Renal pelvis (tissue), 1 donor: ENCODE measurements at regions not wholly inside any gene's neighbourhood (a gene's known extent, or its start where the extent isn't known, plus 50 kb on each side); places are given as distances from the start of the nearest gene placed in this dataset.
"Not testable (repeated sequence)": the region's sequence is repeated elsewhere in the genome, so short reads cannot be mapped to it uniquely, and the experiment has no call there.

ENCODE experiments used
- DNase-seq: peaks from one replicate; pipeline ENCODE4 v3.0.0-alpha.2; 2013

DNA sequence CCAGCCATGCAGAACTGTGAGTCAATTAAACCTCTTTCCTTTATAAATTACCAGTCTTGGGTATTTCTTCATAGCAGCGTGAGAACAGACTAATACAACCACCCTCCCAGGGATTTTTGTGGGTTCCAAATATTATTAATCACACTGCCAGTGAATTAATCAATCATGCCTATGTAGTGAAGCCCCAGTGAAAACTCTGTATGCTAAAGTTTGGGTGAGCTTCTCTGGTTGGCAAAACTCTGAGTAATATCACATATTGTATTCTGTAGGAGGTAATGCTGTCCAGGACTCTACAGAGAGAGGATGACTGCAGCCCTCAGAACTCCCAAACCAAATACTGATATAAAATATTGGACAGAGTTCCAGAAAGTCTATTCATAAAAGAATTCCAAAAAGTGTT lies 216.9 kb downstream of the RPAP3 start:
- no peak for DNase-seq

DNA sequence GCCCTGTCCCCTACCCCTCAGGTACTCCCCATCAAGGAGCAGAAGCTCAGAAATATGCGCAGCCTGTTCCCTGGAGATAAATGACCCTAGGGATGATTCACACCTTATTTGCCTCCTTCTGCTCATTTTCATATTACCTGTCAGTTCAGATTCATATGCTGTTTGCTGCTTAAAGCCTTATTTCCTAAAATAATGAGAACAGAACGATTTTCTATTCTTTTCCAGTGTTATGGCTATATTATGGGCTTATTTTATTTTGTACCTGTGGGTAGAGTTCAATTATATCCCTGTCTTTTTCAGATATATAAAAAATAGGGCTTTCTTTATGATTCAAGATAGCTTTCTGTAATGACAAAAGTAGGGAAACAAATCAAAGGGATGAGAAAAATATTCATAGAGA lies 224.8 kb downstream of the RPAP3 start:
- no peak for DNase-seq

DNA sequence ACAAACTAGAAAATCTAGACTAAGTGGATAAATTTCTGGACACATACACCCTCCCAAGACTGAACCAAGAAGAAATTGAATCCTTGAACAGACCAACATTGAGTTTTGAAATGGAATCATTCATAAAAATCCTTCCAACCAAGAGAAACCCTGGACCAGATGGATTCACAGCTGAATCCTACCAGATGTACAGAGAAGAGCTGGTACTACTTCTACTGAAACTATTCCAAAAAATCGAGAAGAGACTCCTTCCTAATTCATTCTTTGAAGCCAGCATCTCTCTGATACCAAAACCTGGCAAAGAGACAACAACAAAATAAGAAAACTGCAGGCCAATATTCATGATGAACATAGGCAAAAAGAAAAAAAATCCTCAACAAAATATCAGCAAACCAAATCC lies 227.4 kb downstream of the RPAP3 start:
- no peak for DNase-seq

DNA sequence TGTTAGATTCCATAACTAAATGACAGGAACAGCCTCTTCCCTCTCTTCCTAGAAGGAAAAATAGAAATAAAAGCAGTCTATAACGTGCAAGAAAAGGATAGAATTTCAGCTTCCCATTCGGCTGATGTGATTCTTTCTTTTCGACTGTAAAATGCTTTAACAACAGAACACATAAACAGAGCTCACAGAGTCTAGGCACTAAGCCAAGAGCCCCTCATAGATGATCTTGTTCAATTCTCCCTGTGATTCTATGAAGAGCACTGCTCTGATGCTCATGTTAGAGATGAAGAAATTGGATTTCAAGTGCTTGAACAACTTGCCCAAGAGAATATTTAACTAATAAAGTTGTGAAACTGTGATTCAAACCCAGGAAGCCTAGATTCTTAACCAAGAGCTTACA lies 232.7 kb downstream of the RPAP3 start:
- no peak for DNase-seq

DNA sequence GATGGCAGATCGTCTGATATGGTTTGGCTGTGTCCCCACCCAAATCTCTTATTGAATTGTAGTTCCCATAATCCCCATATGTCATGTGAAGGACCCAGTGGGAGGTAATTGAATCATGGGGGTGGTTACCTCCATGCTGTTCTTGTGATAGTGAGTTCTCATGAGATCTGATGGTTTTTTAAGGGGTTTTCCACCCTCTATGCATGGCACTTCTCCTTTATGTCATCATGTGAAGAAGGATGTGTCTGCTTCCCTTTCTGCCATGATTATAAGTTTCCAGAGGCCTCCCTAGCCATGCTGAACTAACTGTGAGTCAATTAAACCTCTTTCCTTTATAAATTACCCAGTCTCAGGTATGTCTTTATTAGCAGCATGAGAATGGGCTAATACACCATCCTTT lies 235.5 kb downstream of the RPAP3 start:
- DNase-seq = not testable (repeated sequence)

DNA sequence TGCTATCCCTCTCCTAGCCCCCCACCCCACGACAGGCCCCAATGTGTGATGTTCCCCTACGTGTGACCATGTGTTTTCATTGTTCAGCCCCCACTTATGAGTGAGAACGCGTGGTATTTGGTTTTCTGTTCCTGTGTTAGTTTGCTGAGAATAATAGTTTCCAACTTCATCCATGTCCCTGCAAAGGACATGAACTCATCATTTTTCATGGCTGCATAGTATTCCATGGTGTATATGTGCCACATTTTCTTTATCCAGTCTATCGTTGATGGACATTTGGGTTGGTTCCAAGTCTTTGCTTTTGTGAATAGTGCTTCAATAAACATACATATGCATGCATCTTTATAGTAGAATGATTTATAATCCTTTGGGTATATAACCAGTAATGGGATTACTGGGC lies 241.9 kb downstream of the RPAP3 start:
- not testable (repeated sequence) for DNase-seq

DNA sequence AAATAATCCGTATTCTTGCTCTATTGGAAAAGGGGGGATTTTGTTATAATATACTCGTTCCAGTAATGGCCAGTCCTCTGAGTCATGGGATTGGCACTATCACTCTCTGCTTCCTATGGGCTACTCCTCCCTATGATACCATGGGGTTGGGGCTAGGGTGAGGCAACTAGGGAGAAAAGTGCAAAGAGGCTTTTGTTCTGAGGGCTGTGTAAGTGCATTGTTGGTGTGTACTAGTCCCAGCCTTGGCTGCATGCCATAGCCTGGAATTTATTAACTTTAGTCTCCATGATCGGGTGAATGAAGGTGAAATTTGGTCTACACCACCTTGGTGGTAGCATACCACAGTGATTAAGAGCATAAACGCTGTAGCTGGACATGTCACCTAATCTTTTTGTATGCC lies 247.6 kb downstream of the RPAP3 start:
- no peak for DNase-seq

DNA sequence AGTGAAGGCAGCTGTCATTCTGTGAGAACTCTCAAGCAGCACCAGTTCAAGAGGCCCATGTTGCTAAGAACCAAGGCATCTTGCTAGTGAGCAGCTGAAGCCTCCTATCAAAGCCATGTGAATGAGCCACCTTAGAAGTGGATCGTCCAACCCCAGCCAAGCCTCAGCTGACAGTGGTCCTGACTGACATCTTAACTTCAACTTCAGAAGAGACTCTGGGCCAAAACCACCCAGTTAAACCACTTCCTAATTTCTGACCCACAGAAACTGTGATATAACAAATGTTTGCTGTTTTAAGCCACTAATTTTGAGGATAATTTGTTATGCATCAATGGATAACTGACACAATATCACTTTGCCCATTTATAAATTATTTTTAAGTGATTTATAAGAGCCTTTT lies 256.0 kb downstream of the RPAP3 start:
- DNase-seq = no peak

DNA sequence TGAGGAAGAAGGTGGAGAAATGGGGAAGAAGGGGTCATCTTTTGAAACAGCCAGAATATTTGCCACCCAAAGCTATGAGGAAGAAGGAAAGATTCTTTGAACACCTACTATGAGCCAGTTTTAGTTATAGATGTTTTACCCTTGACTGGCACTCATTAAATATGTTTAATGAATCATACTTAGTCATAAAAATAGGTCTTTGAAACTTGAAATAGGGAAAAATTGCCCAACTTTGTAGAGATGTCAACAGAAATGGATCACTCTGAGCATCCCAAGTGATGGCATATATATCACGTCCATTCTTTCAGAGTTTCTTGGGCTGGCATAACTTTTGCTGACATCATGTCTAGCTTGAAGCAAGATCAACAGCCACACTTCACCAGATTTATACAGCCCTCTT lies 263.5 kb downstream of the RPAP3 start:
- no peak for DNase-seq

DNA sequence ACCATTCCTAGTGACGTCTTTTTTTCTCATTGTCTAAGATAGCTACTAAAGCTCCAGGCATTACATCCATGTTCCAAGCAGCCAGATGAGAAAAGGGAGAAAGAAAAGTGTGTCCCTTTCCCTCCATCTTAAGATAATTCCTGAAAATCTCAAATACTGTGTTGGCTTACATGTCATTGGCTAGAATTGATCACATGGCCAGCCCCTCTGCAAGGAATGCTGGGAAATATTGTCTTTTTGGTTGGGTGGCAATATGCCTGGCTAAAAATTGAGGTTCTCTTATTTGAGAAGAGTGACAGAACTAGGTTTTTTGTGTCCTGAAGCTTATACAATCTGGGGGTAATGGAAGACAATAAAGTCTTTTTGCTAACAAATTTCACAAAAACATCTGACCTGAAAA lies 264.3 kb downstream of the RPAP3 start:
- DNase-seq = no peak

DNA sequence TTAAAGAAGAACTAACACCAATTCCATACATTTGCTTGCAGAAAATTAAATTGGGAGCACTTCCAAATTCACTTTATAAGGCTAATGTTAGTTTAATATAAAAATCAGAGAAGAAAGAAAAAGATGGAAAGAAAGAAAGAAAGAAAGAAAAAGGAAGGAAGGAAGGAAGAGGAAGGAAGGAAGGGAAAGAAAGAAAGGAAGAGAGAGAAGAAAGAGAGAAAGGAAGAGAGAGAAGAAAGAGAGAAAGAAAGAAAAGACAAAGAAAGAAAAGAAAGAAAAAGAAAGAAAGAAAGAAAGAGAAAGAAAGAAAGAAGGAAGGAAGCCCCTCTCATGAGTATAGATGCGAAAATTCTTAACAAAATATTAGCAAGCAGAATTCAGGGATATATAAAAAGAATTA lies 267.7 kb downstream of the RPAP3 start:
- DNase-seq = no peak

DNA sequence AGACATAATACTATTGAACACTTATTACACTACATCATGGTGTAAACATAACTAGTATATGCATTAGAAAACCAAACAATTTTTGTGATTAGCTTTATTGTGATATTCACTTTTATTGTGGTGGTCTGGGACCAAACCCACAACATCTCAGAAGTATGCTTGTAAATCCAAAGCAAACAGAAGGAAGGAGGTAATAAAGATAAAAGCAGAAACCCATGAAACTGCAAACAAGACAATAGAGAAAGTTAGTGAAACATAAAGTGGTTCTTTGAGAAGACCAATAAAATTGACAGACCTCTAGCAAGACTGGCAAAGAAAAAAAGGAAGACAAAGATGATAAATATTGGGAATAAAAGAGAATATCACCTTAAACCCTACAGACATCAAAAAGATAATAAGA lies 268.3 kb downstream of the RPAP3 start:
- DNase-seq = no peak

DNA sequence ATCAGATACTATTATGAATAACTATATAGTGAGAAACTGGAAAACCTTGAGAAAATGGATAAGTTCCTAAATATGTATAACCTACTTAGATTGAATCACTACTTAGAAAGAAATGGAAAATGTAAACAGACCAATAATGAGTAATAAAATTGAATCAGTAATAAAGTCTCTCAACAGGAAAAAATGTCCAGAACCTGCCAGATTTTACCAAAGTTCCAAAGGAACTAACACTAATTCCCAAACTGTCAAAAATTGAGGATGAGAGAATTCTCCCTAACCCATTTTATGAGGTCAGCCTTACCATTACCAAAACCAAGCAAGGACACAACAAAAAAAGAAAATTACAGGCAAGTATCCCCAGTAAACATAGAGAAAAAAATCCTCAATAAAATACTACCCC lies 272.0 kb downstream of the RPAP3 start:
- DNase-seq = no peak

DNA sequence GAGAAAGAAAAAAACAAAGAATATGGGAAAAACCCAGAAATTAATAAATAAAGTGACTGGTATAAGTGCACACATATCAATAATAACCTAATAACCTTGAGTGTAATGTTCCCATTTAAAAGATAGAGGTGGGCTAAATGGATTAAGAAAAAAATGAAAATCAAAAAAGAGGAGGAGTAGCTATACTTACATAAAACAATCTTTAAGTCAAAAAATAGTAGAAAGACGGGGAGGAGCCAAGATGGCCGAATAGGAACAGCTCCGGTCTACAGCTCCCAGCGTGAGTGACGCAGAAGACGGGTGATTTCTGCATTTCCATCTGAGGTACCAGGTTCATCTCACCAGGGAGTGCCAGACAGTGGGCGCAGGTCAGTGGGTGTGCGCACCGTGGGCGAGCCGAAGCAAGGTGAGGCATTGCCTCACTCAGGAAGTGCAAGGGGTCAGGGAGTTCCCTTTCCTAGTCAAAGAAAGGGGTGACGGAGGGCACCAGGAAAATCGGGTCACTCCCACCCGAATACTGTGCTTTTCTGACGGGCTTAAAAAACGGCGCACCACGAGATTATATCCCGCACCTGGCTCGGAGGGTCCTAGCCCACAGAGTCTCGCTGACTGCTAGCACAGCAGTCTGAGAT lies 279.0 kb downstream of the RPAP3 start:
- not testable (repeated sequence) for DNase-seq

DNA sequence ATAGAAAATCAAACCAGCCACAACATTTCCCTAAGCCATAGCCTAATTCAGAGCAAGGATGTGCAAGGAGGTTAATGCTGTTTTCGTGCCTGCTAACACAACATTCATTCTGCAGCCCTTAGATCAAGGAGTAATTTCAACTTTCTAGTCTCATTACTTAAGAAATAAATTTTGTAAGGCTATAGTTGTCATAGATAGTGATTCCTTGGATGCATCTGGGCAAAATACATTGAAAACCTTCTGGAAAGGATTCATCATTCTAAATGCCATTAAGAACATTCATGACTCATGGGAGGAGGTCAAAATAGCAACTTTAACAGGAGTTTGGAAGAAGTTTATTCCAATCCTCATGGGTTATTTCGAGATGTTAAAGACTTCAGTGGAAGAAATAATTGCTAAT lies 283.2 kb downstream of the RPAP3 start:
- no peak for DNase-seq

DNA sequence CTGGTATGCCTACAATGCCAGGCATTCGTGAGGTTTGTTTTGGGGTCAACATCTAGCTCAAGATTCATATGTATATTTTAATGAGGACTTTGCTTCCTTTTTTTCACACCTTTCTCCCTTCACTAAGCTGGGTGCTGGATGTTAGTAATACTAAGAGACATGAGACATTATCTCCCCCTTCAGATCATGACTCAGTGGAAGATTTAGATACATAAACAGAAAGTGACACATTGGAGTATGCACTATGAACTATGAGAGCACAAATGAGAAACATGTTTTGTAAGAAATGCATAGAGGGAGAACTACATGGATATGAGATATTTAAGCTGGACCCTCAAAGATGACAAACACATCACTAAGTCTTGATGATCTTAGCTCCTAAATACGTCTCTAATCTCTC lies 286.3 kb downstream of the RPAP3 start:
- no peak for DNase-seq

DNA sequence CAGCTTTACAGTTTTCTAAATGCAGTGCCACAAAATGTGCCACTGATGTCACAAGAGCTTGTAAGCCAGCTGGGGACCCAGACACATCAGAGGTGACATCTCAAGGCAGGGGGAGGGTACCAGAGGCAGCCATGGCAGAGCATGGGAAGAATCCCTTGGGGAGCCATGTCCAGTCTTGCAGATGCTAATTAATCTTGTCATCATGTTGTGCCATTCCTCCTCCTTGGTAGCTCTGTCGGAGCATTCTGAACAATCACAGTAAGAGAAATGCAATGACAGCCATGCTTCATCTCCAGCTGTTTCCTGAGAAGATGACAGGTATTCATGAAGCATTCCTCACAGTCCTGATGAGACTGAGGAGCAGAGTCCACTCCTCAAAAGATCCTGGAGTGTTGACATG lies 287.9 kb downstream of the RPAP3 start:
- DNase-seq = no peak

DNA sequence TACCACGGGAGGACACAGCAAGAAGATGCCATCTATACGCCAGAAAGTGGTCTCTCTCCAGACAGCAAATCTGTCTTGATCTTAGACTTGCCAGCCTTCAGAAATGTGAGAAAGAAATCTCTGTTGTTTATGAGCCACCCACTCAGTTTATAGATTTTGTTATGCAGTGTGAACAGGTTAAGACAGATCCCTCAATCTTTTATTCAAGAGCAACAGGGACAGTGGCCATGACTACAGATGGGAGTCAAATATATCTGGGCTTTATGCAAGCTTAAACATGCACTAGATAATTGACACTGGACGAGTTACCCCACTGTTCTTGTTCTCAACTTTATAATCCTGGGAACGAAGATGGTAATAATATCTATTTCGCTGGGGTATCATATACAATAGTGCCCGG lies 288.7 kb downstream of the RPAP3 start:
- no peak for DNase-seq

DNA sequence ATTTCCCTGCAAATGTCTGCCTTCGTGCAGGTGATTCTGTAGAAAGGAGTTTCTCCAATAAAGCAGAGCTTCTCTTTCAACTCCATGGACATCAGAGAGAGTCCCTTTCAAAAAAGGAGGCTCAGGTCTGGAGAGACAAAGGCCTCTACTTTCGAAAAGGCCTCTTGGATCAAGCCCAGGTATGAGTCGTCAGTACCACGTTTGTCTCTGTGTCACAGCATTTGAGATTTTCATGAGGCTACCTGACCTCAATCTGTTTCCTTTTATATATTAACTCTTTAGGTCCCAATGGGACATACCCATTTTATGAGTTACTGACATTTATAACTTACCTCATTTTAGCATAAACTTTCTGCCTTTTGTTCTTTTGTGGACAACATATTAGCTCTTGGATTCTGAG lies 290.8 kb downstream of the RPAP3 start:
- DNase-seq = no peak

DNA sequence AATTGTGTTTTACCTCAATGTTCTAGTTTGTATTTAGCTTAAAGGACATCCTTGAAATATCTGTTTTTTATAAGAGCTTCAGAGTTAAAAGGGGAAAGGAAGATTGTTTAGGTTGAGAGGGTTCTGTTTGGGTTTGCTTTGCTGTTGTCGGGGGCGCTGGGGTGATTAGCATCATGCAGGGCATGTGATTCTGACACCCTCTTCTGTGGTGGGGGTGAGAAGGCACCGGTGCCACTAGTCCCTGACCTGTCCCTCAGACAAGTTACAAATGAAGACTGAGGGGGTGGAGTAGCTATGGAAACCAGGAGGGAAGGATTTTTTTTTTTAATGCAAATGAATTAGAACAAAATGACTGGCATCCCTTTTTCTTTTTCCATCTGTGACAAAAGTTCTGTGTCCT lies 291.3 kb downstream of the RPAP3 start:
- DNase-seq = no peak

DNA sequence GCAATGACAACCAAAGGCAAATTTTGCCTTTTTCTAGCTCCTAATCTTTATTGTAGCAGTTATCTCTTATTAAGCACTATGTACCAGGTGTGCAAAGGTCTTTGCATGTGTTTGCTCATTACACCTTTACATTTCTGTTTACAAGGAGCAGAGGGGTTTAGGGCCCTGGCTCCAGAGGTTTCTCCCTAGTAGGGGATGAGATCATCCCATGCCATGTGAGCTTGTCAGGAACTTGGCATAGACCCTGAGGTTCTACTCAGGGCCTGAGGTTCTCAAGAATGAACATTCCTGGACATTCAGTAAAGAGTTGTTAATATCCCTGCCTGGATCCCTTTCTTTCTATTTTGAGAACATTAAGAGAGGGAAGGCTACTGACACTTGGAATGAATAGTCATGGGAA lies 292.0 kb downstream of the RPAP3 start:
- DNase-seq = no peak

DNA sequence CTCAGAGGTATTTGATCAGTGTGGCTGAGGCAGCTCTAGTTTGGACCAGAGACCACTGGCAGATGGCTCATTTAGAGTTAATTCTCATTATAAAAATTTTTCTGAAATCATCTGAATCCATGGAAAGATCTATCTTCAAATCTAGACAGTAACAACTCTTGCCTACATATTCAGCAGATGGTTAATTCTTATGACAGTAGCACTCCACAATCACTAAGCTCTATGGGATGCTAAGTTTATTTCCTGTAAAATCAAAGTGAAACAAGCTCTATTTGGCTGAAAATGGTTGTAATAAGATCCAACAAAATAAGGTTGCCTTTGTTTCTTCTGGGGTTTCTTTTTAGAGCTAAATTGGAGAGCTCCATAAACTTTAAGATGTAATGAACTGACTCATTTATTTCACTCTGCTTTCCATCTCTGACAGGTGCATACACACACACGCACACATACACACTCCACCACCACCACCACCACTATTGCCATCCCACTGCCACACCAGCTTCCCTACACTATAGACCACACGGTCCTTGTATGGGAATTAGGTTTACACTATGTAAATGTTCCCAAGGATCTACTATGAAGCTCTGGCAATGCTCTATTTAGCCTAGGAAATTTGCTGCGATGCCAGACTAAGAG lies 293.1 kb downstream of the RPAP3 start:
- no peak for DNase-seq

DNA sequence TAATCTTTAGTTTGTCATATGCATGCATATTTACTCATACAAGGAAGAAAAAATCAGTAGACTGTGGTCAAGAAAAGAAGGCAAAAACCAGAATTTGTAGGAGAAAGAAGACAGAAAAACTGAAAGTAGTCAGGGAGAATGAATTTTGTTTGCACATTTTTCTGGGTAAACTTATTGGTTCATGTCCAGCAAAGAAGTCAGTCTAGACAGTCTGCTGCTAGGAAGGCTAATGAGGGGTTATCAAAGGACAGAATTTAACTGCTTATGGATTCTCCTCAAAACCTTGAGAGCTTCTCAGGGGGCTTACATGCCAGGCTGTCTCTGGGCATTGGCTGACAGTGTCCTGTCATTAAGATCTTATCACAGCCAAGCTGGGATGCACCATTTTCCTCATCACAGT lies 293.9 kb downstream of the RPAP3 start:
- no peak for DNase-seq

DNA sequence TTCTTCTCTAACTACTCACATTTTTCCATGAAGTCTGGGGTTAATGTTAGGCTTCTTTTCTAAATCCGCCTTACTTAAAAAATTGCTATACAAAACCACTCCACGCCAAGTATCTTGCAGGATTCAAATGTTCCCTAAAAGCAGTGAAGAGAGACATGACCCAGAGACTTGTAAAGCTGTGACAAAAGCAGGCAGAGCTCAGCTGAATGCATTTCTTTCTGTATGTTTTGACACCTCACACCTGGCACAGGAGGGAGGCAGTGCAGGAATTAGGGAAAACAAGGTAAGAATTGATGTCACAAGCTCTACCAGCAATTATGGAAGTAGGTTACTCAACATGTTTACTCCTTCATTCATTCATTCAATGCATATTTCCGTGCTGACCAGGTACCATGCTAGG lies 295.0 kb downstream of the RPAP3 start:
- no peak for DNase-seq
